Hematopoietic multipotent progenitor cell treated with erythropoietin and hydrocortisone succinate and interleukin-3 and kit ligand, for 6 days (in vitro differentiated cells): ENCODE measurements at regions not wholly inside any gene's neighbourhood (a gene's known extent, or its start where the extent isn't known, plus 50 kb on each side); places are given as distances from the start of the nearest gene placed in this dataset.

ENCODE experiments used
- DNase-seq: peaks from one replicate; pipeline ENCODE4 v3.0.0-alpha.2; 2015

GRCh38 chr13:22064854-22065620 lies 394.2 kb downstream of the FGF9 start:
- no peak for DNase-seq

- DNase-seq: no peak
These were observed 402.8 kb downstream of the FGF9 start for GRCh38 chr13:22073718-22074117.

- no peak for DNase-seq
These were observed 403.5 kb downstream of the FGF9 start for GRCh38 chr13:22074403-22074802.

GRCh38 chr13:22076658-22077057 lies 405.8 kb downstream of the FGF9 start:
- no peak for DNase-seq

GRCh38 chr13:22077205-22077683 lies 406.4 kb downstream of the FGF9 start:
- no peak for DNase-seq

GRCh38 chr13:22077764-22078163 lies 406.9 kb downstream of the FGF9 start:
- DNase-seq: no peak

GRCh38 chr13:22079961-22080360 lies 409.1 kb downstream of the FGF9 start:
- DNase-seq: no peak

- DNase-seq: no peak
These were observed 410.0 kb downstream of the FGF9 start for GRCh38 chr13:22080832-22081231.

GRCh38 chr13:22081430-22081829 lies 410.6 kb downstream of the FGF9 start:
- DNase-seq: no peak

GRCh38 chr13:22082030-22082429 lies 411.2 kb downstream of the FGF9 start:
- no peak for DNase-seq

GRCh38 chr13:22082437-22083100 lies 411.7 kb downstream of the FGF9 start:
- DNase-seq: no peak

- no peak for DNase-seq
These were observed 414.1 kb downstream of the FGF9 start for GRCh38 chr13:22085001-22085400.

- no peak for DNase-seq
These were observed 415.9 kb downstream of the FGF9 start for GRCh38 chr13:22086597-22087330.

GRCh38 chr13:22090106-22090505 lies 419.2 kb downstream of the FGF9 start:
- no peak for DNase-seq

- no peak for DNase-seq
These were observed 420.5 kb downstream of the FGF9 start for GRCh38 chr13:22091222-22091970.

GRCh38 chr13:22091971-22092300 lies 421.1 kb downstream of the FGF9 start:
- no peak for DNase-seq

- no peak for DNase-seq
These were observed 422.1 kb downstream of the FGF9 start for GRCh38 chr13:22092791-22093560.

- no peak for DNase-seq
These were observed 424.9 kb downstream of the FGF9 start for GRCh38 chr13:22095794-22096193.

- no peak for DNase-seq
These were observed 428.7 kb downstream of the FGF9 start for GRCh38 chr13:22099585-22099984.

GRCh38 chr13:22102271-22102670 lies 431.4 kb downstream of the FGF9 start:
- DNase-seq: no peak

- DNase-seq: no peak
These were observed 432.5 kb downstream of the FGF9 start for GRCh38 chr13:22103046-22104027.
